ENCODE measurements at regions not wholly inside any gene's neighbourhood (a gene's known extent, or its start where the extent isn't known, plus 50 kb on each side); places are given as distances from the start of the nearest gene placed in this dataset.
"Not testable (repeated sequence)": the region's sequence is repeated elsewhere in the genome, so short reads cannot be mapped to it uniquely, and the experiment has no call there.

DNA sequence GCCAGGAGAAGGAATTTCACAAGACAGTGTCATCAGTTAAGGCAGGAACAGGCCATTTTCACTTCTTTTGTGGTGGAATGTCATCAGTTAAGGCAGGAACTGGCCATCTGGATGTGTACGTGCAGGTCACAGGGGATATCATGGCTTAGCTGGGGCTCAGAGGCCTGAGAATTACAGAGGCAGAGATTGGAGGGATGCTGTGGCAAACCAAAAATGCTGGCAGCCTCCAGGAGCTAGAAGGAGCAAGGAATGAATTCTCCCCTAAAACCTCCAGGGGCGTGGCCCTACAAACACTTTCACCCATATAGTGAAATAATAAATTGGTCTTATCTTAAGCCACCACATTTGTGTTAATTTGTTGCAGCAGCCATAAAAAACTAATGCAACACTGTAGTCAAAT, 557.0 kb downstream of the ZNF385D start:
- DNase-seq; H3K27me3 ChIP-seq (ENCODE audit: control insufficient read depth, insufficient read depth, low read length); H3K27ac ChIP-seq (ENCODE audit: low read length); H3K9me3 ChIP-seq (ENCODE audit: control insufficient read depth, low read depth, low read length); H3K36me3 ChIP-seq (ENCODE audit: control insufficient read depth, insufficient read depth, low read length); H3K4me1 ChIP-seq (ENCODE audit: control insufficient read depth, insufficient read depth, low read length); H3K4me3 ChIP-seq (ENCODE audit: low read length): not testable (repeated sequence)
- WGBS (ENCODE audit: insufficient coverage, low lambda C conversion rate): no CpG with 5 or more reads among the region's 2 CpGs

DNA sequence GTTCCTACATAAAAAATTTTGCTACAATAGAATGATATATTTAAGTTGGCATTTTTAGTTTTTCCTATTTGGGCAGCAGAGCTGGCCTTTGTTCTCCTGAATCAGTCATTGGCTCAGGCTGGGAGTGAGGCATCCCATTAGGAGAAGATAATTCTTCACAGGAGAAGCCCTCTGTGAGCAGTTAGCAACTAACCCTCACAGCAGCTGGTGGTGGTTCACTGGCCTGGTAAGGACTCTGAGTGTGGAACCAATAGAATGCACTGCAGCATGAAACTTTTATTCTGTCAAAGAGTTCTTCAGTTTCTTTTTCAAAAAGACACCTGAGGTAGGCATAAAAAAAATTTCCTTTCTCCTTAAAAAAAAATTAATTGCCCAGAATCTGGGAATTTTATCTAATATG, 562.6 kb downstream of the ZNF385D start:
- Histone ChIP-seq H3K4me3 (ENCODE audit: low read length) (no peak overlapping the region), H3K4me1 (ENCODE audit: control insufficient read depth, insufficient read depth, low read length) (no peaks in the 10 kb centered on the region), H3K36me3 (ENCODE audit: control insufficient read depth, insufficient read depth, low read length) (no peaks in the 10 kb centered on the region), H3K9me3 (ENCODE audit: control insufficient read depth, low read depth, low read length) (no peaks in the 10 kb centered on the region), H3K27ac (ENCODE audit: low read length) (no peak overlapping the region), H3K27me3 (ENCODE audit: control insufficient read depth, insufficient read depth, low read length) (no peaks in the 10 kb centered on the region)
- DNase-seq: no peak

DNA sequence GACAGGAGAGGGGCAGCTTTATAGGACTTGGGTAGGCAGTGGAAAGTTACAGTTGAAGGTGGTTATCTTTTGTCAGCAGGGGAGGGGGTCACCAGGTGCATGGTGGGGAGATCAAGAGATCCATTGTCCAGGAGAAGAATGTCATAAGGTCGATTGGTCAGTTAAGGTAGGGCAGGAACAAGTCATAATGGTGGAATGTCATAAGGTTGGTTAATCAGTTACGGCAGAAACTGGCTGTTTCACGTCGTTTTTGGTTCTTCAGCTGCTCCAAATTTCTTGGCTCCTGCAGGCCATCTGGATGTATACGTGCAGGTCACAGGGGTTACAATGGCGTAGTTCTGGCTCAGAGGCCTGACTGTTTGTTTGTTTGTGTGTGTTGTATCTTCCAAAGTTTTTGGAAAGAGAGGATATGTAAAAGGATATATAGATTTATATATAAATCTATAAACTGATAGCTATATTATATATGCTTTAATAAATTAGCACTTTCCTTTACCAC, 565.1 kb downstream of the ZNF385D start:
- H3K27me3 ChIP-seq (ENCODE audit: control insufficient read depth, insufficient read depth, low read length): no peaks in the 10 kb centered on the region
- no peaks in the 10 kb centered on the region for H3K36me3 ChIP-seq (ENCODE audit: control insufficient read depth, insufficient read depth, low read length)
- no peak for DNase-seq
- no peak overlapping the region for H3K27ac ChIP-seq (ENCODE audit: low read length)
- no peaks in the 10 kb centered on the region for H3K9me3 ChIP-seq (ENCODE audit: control insufficient read depth, low read depth, low read length)
- WGBS (ENCODE audit: insufficient coverage, low lambda C conversion rate): no CpG with 5 or more reads among the region's 6 CpGs
- no peak overlapping the region for H3K4me3 ChIP-seq (ENCODE audit: low read length)
- no peaks in the 10 kb centered on the region for H3K4me1 ChIP-seq (ENCODE audit: control insufficient read depth, insufficient read depth, low read length)

DNA sequence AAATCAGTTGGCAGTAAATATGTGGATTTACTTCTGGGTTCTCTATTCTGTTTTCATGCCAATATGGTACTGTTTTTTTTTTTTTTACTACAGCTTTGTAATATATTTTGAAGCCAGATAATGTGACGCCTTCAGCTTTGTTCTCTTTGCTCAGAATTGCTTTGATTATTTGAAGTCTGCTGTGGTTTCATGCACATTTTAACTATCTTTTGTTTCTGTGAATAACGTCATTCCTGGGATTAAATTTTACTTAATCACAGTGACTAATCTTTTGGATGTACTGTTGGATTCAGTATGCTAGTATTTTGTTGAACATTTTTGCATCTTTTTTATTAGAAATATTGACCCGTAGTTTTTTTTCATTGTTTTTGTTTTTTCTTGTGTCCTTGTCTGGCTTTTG, 576.5 kb downstream of the ZNF385D start:
- H3K27me3 ChIP-seq (ENCODE audit: control insufficient read depth, insufficient read depth, low read length): no peaks in the 10 kb centered on the region
- peaks cover 4% of the 10 kb centered on the region for H3K9me3 ChIP-seq (ENCODE audit: control insufficient read depth, low read depth, low read length)
- no peak for DNase-seq
- no peak overlapping the region for H3K27ac ChIP-seq (ENCODE audit: low read length)
- no peaks in the 10 kb centered on the region for H3K36me3 ChIP-seq (ENCODE audit: control insufficient read depth, insufficient read depth, low read length)
- no peaks in the 10 kb centered on the region for H3K4me1 ChIP-seq (ENCODE audit: control insufficient read depth, insufficient read depth, low read length)
- no peak overlapping the region for H3K4me3 ChIP-seq (ENCODE audit: low read length)
- 100% methylated on average over 1 of the region's 3 CpGs for WGBS (ENCODE audit: insufficient coverage, low lambda C conversion rate)

DNA sequence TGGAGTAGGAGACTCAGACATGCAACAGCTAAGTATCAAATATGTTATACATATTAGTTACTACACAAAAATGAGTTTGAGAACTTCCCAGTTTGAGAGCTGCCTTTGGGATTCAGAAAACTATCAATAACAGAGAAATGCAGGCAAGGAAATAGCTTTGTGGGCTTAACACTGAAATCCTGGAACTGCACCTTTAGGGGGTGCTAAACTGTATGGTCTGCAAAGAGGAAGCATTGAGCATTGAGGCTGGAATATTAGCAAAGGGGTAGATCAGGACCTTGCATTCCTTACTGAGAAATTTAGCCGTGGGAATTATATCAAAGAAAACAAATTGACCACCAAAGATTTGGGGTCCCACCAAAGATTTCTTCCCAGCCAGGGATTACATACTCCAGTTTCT, 580.0 kb downstream of the ZNF385D start:
- Histone ChIP-seq H3K4me1 (ENCODE audit: control insufficient read depth, insufficient read depth, low read length) (no peaks in the 10 kb centered on the region), H3K9me3 (ENCODE audit: control insufficient read depth, low read depth, low read length) (no peaks in the 10 kb centered on the region), H3K4me3 (ENCODE audit: low read length) (no peak overlapping the region), H3K27ac (ENCODE audit: low read length) (no peak overlapping the region), H3K36me3 (ENCODE audit: control insufficient read depth, insufficient read depth, low read length) (no peaks in the 10 kb centered on the region), H3K27me3 (ENCODE audit: control insufficient read depth, insufficient read depth, low read length) (no peaks in the 10 kb centered on the region)
- WGBS (ENCODE audit: insufficient coverage, low lambda C conversion rate): 60% methylated on average over 1 of the region's 1 CpG
- no peak for DNase-seq

DNA sequence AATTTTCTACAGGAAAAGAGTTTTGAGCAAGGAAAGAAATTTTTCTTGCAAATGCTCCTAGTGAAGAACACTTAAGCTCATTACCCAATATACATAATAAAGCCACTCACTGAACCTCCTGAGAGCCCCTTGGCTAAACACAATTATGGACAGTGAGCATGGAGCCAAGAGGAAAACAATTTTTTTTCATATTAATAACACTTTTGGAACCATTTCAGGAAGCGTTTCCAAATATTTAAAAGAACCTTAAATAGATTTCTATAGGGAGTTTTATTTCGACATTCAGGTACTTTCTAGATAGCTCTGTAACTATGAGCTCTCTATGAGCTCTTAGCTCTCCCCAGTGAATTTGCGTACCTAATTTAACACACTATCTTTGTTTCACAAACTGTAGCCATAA, 581.1 kb downstream of the ZNF385D start:
- H3K4me3 ChIP-seq (ENCODE audit: low read length): no peak overlapping the region
- H3K27me3 ChIP-seq (ENCODE audit: control insufficient read depth, insufficient read depth, low read length): no peaks in the 10 kb centered on the region
- 80% methylated on average over 2 of the region's 3 CpGs for WGBS (ENCODE audit: insufficient coverage, low lambda C conversion rate)
- H3K4me1 ChIP-seq (ENCODE audit: control insufficient read depth, insufficient read depth, low read length): no peaks in the 10 kb centered on the region
- H3K36me3 ChIP-seq (ENCODE audit: control insufficient read depth, insufficient read depth, low read length): no peaks in the 10 kb centered on the region
- H3K27ac ChIP-seq (ENCODE audit: low read length): no peak overlapping the region
- H3K9me3 ChIP-seq (ENCODE audit: control insufficient read depth, low read depth, low read length): no peaks in the 10 kb centered on the region
- DNase-seq: no peak

DNA sequence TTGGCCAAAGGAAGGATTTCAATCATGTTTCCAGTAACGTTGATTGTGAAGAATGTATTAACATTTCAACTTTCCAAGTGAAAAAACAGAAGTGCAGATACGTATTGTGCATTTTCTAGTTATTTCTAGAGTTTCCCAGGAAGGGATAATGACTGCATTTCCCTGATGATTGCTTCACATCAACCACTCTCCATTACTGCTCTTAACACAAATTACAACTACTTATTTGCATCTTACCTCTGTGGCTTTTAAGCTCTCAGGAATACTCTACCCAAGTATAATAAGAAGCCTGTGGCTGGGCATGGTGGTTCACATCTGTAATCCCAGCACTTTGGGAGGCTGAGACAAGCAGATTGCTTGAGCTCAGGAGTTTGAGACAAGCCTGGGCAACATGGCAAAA, 582.5 kb downstream of the ZNF385D start:
- Histone ChIP-seq H3K36me3 (ENCODE audit: control insufficient read depth, insufficient read depth, low read length) (no peaks in the 10 kb centered on the region), H3K4me3 (ENCODE audit: low read length) (no peak overlapping the region), H3K27ac (ENCODE audit: low read length) (no peak overlapping the region), H3K4me1 (ENCODE audit: control insufficient read depth, insufficient read depth, low read length) (no peaks in the 10 kb centered on the region), H3K9me3 (ENCODE audit: control insufficient read depth, low read depth, low read length) (no peaks in the 10 kb centered on the region), H3K27me3 (ENCODE audit: control insufficient read depth, insufficient read depth, low read length) (no peaks in the 10 kb centered on the region)
- 86% methylated on average over 1 of the region's 2 CpGs for WGBS (ENCODE audit: insufficient coverage, low lambda C conversion rate)
- DNase-seq: no peak

DNA sequence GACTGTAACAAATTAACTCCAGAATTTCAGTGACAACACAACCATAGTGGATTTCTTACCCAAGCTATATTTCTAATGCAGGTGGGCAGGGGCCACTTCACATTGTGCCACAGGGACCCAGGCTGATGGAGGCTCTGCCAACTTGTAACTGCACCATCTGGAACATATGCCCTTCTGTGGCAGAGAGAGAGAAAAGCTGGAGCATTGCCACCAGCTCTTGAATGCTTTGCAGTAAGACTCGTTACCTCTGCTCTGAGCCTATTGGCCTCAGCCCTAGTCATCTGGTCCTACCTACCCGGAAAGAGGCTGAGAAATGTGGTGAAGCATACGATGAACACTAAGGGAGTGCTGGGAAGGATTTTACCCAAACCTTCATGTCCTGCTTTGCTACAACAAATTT, 587.1 kb downstream of the ZNF385D start:
- Histone ChIP-seq H3K27ac (ENCODE audit: low read length) (no peak overlapping the region), H3K4me3 (ENCODE audit: low read length) (no peak overlapping the region), H3K27me3 (ENCODE audit: control insufficient read depth, insufficient read depth, low read length) (no peaks in the 10 kb centered on the region), H3K9me3 (ENCODE audit: control insufficient read depth, low read depth, low read length) (no peaks in the 10 kb centered on the region), H3K4me1 (ENCODE audit: control insufficient read depth, insufficient read depth, low read length) (no peaks in the 10 kb centered on the region), H3K36me3 (ENCODE audit: control insufficient read depth, insufficient read depth, low read length) (no peaks in the 10 kb centered on the region)
- DNase-seq: no peak
- 100% methylated on average over 1 of the region's 3 CpGs for WGBS (ENCODE audit: insufficient coverage, low lambda C conversion rate)

DNA sequence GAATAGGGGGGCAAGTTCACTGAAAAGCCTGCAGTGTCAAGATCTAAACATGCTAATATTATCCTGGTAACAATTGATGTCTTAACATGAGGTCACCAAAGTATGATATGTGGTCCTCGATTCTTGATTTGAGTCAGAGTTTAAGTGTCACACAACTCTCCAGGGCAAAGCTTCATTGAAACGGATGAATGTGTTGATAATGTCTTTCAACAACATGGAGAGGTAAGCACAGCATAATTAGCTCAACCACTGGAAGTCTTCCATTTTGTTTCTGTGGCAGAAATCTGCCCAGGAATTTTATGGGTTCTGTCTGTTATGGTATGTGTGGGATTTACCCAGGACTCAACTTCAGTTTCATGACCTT, 591.5 kb downstream of the ZNF385D start:
- H3K4me1 ChIP-seq (ENCODE audit: control insufficient read depth, insufficient read depth, low read length): no peaks in the 10 kb centered on the region
- no peaks in the 10 kb centered on the region for H3K36me3 ChIP-seq (ENCODE audit: control insufficient read depth, insufficient read depth, low read length)
- no peak overlapping the region for H3K27ac ChIP-seq (ENCODE audit: low read length)
- no peaks in the 10 kb centered on the region for H3K27me3 ChIP-seq (ENCODE audit: control insufficient read depth, insufficient read depth, low read length)
- whole genome bisulfite sequencing (ENCODE audit: insufficient coverage, low lambda C conversion rate): 100% methylated on average over 1 of the region's 2 CpGs
- no peak for DNase-seq
- H3K9me3 ChIP-seq (ENCODE audit: control insufficient read depth, low read depth, low read length): peaks cover 3% of the 10 kb centered on the region
- H3K4me3 ChIP-seq (ENCODE audit: low read length): no peak overlapping the region

DNA sequence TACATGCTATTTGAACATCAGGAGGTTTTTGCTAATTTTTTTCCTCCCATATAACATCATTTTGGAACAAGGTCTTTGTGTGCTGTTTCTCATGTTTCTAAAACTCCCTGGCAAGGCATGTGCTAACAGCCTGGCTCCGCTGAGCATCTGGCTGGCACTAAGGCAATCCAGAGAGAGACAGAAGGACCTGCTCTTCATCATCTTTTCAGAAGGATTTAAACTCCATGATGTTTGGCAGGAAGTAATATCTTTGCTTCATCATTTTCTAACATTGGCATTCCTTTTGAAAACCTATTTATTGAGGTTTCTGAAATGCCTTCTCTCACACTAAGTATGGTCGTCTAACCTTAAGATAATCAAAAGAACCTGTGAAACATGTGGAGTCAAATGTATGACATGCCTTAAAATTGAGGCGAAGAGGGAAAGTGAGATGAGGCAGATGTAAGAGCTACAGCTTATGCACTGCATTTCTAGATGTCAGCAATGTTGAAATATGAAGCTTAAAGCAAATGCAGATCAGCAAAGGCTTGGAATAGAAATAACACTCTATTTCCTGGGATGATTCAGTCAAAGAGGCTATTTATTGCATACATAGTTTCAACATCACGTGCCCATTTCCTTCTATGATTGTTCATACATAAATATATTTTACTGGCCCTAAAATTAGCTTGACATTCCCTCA, 592.0 kb downstream of the ZNF385D start:
- Histone ChIP-seq H3K27ac (ENCODE audit: low read length) (no peak overlapping the region), H3K4me3 (ENCODE audit: low read length) (no peak overlapping the region), H3K27me3 (ENCODE audit: control insufficient read depth, insufficient read depth, low read length) (no peaks in the 10 kb centered on the region), H3K36me3 (ENCODE audit: control insufficient read depth, insufficient read depth, low read length) (no peaks in the 10 kb centered on the region), H3K9me3 (ENCODE audit: control insufficient read depth, low read depth, low read length) (peaks cover 3% of the 10 kb centered on the region), H3K4me1 (ENCODE audit: control insufficient read depth, insufficient read depth, low read length) (no peaks in the 10 kb centered on the region)
- WGBS (ENCODE audit: insufficient coverage, low lambda C conversion rate): 60% methylated on average over 1 of the region's 4 CpGs
- DNase-seq: no peak

DNA sequence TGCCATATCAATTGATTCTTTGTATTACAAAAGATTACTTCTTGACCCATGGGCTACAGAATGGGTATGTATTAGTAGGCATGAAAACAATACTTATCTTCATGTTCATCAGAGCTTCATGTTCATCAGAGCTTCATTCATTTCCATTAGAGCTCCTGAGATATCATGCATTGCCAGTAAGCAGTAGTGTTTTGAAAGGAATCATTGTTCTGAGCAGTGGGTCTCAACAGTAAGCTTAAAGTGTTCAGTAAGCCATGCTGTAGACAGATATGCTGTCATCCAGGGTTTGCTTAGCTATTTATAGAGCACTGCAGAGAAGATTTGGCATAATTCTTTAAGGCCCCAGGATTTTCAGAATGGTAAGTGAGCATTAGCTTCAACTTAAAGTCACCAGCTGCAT, 596.1 kb downstream of the ZNF385D start:
- H3K4me3 ChIP-seq (ENCODE audit: low read length): no peak overlapping the region
- no peak overlapping the region for H3K27ac ChIP-seq (ENCODE audit: low read length)
- DNase-seq: no peak
- no peaks in the 10 kb centered on the region for H3K36me3 ChIP-seq (ENCODE audit: control insufficient read depth, insufficient read depth, low read length)
- no peaks in the 10 kb centered on the region for H3K4me1 ChIP-seq (ENCODE audit: control insufficient read depth, insufficient read depth, low read length)
- no peaks in the 10 kb centered on the region for H3K27me3 ChIP-seq (ENCODE audit: control insufficient read depth, insufficient read depth, low read length)
- peaks cover 3% of the 10 kb centered on the region for H3K9me3 ChIP-seq (ENCODE audit: control insufficient read depth, low read depth, low read length)

Data from large intestine (tissue), 3 donors.